HG02852 (cell line): ENCODE measurements at regions not wholly inside any gene's neighbourhood (a gene's known extent, or its start where the extent isn't known, plus 50 kb on each side); places are given as distances from the start of the nearest gene placed in this dataset.
A peak's percentile ranks its signal among the peaks of the same experiment; 100 is the strongest.

ENCODE experiments used
- ATAC-seq: cut with Tn5 transposase; IDR thresholded peaks from one replicate; pipeline ENCODE4 v1.9.1; 2021; ENCODE audit warnings: mild to moderate bottlenecking, moderate library complexity; ENCODE audit not compliant: unreplicated experiment

- no peak for ATAC-seq
These were observed 332.2 kb upstream of the PLXNA2 start for GRCh38 chr1:208576425-208576824.

DNA sequence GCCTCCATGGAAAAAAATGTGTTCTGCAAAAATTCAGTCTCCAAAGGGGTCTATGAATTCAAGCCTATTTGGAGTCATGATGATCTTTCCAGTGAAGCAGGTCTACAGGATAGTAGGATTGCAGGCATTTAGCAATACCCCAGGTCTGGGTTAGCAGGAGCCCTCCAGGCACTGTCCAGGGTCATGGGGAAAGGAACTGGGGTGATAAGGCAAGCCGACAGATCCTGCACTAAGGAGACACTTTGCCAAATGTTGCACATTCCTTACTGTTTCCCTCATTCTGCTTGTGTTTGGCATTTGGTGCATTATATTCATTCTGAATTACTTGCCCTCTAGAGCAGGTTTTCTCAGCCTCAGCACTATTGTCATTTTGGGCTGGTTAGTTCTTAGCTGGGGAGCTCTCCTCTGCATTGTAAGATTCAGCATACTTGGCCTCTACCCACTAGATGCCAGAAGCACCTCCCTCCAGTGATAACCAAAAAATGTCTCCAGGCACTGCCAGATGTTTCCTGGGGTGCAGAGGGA lies 333.3 kb upstream of the PLXNA2 start:
- ATAC-seq = no peak

DNA sequence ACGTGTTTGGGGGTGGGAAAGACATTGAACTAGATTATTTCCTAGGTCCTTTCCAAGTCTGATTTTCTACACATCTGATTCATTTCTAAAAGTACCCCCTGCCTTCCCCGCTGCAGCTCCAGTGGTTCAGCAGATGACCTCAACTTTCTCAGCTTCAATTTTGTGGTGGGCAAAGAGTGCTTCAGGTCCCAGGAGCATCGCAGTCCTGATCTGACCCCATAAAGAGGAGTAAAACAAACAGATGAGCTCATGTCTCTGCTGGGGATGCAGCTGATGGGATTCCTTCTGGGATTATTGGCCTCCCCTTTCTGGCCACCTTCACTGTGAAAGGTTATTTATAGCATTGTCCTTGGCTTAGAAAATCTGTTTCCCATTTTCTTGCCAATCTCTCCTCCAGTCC lies 337.0 kb upstream of the PLXNA2 start:
- no peak for ATAC-seq

DNA sequence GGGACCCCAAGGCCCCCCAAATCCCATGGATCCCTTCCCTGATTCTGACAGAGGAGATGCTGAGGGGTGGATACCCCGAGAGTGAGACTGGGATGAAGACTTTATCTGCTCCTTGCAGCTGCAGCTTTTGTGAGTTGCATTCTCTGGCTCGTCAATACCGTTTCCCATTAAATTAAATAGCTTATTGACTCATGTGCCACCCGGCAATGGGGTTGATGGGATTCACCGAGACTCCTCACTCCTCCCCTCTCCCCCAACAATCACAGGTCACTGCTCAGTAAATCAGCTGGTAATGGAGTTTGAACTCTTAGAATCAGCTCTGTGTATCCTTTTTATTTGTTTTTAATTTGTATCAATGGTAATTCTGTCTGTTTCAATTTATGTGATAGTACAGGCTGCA lies 337.5 kb upstream of the PLXNA2 start:
- no peak for ATAC-seq

DNA sequence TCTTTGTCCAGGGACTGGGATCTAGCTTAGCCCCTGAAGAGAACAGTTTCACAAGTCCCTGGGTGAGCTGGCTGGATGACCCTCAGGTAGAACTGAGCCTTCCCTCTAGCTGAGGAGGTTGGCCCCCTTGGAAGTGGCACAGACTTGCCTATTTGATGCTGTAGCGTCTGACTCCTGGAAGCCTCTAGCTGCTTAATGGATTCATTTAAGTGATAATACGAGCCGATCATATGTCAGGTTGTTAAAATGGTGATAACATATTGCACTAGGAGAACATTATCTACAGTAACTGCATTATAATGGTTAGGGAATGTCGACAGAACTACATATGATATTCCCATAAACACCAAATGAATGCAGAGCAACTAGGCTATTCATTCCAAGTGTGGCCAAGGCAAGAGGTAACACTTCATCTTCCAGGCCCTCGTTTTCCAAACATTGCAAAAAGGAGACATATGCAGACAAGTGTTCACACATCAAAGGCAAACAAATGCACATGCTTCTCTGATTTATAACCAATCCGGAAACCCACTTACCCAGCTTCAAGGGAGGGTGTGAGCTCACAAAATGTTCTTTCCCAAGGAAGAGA lies 340.1 kb upstream of the PLXNA2 start:
- ATAC-seq = no peak

- ATAC-seq = peak; percentile 93
These were observed 342.9 kb upstream of the PLXNA2 start for GRCh38 chr1:208587110-208587509.

GRCh38 chr1:208593306-208594006 lies 349.3 kb upstream of the PLXNA2 start:
- ATAC-seq = no peak

- no peak for ATAC-seq
These were observed 351.1 kb upstream of the PLXNA2 start for GRCh38 chr1:208595236-208595635.

- ATAC-seq = no peak
These were observed 351.6 kb upstream of the PLXNA2 start for GRCh38 chr1:208595745-208596144.

DNA sequence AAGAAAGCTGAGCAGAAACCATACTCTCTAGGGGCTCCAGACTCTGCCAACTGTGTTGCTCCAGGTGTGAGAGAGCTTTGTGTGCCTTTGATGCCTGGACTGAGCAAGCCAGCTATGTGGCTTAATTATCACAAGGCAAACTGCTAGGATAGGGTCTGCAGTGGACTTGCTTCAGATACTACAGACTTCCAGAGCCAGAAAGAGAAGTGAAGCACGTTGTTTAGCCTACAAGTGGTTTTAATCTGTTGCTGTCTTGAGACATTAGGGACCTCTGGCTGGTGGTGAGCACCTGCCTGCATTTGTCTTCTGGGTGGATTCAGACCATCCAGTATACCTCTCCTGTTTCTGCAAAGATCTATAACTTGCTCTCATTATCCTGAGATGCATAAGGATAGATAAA lies 353.4 kb upstream of the PLXNA2 start:
- ATAC-seq = no peak

DNA sequence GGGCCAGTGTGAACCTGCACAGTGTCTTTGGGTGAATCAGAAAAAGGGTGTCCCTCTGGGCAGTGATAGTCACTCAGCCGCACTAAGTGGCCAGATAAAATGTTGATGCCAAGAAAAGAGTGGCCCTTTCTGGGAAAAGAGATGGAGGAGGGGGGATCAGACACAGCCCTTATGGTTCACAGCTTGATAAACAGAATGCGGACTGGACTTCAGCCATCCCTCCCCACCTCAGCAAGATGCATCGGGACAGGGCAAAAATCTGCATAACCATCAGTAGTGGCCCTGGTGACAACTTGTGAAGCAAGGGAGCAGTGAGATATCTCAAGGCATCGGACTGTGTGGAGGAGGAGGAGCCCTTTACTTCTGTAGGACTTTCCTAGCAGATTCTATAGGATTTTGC lies 353.8 kb upstream of the PLXNA2 start:
- ATAC-seq = no peak

- ATAC-seq = no peak
These were observed 354.9 kb upstream of the PLXNA2 start for GRCh38 chr1:208599063-208599462.

- ATAC-seq = no peak
These were observed 356.4 kb upstream of the PLXNA2 start for GRCh38 chr1:208600456-208601190.

- no peak for ATAC-seq
These were observed 357.4 kb upstream of the PLXNA2 start for GRCh38 chr1:208601561-208601960.

DNA sequence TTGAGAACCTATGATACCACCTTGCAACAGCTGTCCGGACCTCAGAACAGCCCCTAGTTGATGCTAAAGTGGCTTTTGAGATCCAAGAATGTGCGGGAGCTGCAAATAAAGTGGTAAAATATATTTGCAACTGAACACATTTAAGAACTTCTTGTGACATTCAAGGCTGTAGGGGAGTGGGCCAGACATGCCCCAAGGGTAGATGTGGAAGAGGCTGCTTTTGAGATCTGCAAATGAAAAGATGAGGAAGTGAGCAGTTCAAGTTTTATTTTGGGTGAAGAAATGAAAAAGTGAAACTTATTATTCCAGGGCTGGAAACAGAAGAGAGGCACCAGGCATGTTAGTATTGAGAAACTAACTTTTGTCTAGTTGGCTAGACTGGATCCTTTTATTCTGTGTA lies 359.5 kb upstream of the PLXNA2 start:
- ATAC-seq = no peak

DNA sequence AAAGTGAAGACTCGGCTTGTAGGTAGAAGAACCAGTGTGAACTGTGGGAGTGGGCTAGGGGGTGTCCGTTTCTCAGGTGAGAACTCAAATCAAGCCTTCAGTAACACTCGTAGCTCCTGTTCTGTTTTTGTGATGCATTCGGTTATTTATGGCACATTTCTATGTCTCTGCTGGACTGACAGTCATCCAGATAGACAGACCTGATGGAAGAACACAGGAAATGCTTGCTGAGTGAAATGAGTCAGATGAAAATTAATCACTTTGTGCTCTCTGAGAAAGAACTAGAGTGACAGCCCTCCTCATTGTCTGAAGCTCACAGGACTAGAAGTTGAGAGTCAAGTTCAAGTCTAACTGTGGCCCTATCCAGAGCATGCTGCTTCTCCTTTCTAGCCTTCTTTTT lies 360.1 kb upstream of the PLXNA2 start:
- ATAC-seq = peak; percentile 96

GRCh38 chr1:208606959-208607358 lies 362.8 kb upstream of the PLXNA2 start:
- ATAC-seq = no peak

DNA sequence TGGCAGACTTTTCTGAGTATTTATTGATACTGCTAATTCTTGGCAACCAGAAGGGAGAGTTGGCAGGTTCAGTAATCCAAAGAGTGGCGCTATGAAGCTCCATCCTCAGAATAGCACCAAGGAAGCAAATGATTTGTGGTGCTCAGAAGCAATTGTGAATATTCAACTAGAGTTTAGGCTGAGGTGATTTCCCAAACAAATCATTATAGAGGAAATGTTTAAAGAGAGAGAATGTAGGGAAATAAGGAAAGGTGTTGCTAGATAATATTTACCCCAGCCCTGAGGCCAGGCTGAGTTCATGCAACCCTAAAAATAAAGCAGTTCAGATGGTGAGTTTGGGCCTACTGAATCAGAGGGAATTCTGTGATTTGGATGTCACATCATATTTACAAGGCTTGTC lies 363.4 kb upstream of the PLXNA2 start:
- no peak for ATAC-seq

DNA sequence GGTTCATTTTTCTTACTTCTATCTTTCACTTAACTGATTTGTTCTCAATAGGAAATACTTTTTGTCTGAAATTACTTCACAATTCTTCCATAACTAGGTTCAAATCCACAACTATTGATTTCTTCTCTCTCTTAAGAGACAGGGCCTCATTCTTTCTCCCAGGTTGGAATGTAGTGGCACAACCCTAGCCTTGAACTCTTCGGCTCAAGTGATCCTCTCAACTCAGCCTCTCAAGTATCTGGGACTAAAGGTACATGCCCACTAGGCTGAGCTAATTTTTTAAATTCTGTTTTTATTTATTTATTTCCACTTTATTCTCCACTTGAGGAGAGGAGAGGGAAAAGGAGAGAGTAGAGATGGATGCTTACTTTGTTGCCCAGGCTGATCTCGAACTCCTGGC lies 370.4 kb upstream of the PLXNA2 start:
- no peak for ATAC-seq

GRCh38 chr1:208615371-208615770 lies 371.2 kb upstream of the PLXNA2 start:
- no peak for ATAC-seq

DNA sequence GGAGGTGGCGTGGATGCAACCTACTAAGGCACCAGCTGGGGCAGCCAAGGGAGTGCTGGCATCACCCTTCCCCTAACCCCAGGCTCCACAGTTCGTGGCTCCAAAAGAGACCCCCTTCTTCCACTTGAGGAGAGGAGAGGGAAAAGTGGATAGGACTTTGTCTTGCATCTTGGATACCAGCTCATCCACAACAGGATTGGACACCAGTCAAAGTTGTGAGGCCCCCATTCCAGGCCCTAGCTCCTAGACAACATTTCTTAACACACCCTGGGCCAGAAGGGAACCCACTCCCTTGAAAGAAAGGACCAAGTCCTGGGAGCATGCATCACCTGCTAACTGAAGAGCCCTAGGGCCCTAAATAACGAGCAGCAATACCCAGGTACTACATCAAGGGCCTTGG lies 372.6 kb upstream of the PLXNA2 start:
- ATAC-seq = no peak
